Fibroblast of skin of left biceps (primary cell): ENCODE measurements at regions not wholly inside any gene's neighbourhood (a gene's known extent, or its start where the extent isn't known, plus 50 kb on each side); places are given as distances from the start of the nearest gene placed in this dataset.
"Not testable (repeated sequence)": the region's sequence is repeated elsewhere in the genome, so short reads cannot be mapped to it uniquely, and the experiment has no call there.

Experiments
- DNase-seq, 2 experiments: peaks; one replicate each; pipeline ENCODE4 v3.0.0-alpha.2; 2013; ENCODE audit warnings: low read depth in 2 of 2

DNA sequence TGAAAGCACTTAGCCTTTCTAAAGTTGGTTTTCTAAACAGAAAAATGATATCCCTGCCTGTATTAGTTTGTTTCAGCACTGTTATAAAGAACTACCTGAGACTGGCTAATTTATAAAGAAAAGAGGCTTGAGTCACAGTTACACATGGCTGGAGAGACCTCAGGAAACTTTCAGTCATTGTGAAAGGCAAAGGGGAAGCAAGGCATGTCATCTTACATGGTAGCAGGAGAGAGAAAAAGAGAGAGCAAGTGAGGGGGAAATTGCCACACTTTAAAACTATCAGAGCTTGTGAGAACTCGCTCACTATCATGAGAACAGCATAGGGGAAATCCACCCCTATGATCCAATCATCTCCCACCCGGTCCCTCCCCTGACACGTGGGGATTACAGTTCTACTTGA lies 64.9 kb downstream of the FAM170A start:
- no peak for DNase-seq

DNA sequence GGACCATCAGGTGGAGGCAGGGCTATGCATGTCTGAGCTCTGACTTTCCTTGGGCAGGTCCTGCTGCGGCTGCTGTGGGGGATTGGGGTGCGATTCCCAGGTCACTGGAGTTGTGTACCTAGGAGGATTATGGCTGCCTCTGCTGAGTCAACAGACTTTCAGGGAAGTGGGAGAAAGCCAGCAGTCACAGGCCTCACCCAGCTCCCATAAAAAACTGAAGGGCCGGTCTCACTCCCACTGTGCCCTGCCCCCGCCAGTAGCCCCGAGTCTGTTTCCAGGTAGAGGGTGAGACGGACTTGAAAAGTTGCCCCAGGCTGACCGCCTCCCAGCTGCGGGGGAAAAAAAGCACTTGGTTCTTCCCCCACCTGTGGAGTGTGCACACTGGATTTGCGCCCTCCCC lies 76.7 kb downstream of the FAM170A start:
- no peak for DNase-seq

DNA sequence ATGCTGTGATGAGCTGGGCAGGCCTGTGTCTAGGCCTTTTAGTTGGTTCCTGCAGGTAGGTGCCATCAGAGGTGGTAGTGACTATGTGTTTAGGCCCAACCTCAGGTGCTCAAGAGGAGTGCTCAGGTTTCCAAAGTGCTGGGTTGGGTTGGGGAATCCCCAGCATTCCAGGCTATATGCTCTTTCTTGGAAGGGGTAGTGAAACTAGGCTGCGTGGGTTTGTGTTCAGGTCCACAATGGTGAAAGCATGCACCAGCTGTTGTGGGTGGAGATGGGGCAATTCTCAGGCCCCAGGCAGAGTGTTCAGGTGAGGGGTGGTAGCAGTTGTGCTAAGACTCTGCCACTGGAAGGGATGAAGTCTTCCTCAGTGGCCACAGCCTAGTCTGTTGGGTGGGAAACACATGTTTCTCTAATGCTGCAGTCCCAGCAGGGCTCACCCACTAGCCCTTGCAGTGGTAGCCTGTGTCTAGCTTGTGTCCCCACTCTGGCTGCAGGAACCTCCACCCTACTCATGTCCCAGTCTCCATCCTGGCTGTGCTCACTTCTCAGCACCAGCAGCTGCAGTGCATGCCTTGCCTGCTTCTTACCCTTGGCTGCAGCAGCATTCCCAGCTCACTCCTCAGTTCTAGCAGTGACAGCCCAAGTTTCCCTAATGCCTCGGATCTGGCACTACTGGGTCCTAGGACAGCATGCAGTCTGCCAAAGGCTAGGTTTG lies 78.9 kb downstream of the FAM170A start:
- no peak for DNase-seq

DNA sequence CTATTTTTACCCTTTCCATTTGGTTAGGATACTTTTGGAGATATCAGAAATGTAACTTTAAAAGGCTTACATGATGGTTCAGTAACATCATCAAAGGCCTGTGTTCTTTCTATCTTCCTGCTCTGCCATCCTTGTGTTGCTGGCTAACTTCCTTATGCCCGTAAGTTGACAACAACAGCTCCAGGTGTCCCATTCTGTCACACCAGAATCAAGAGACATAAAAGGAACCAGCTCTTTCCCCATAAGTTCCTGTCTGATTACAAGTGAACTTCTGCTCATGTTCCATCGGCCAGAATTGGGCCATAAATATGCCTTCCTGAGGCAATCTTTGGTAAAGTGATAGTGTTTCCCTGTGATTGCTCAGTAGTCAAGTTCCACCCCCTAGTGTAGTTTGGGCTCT lies 92.4 kb downstream of the FAM170A start:
- DNase-seq, result no peak

DNA sequence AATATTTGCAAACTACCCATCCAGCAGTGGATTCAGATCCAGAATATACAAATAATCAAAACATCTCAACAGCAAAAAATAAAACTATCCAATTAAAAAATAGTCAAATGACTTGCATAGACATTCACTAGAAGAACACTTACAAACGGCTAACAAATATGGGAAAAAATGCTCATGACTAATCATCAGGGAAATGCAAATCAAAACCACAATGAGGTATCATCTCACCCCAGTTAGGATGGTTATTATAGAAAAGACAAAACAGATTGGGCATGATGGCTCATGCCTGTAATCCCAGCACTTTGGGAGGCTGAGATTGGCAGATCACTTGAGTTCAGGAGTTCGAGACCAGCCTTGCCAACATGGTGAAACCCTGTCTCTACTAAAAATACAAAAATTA lies 95.9 kb downstream of the FAM170A start:
- DNase-seq, result not testable (repeated sequence)

DNA sequence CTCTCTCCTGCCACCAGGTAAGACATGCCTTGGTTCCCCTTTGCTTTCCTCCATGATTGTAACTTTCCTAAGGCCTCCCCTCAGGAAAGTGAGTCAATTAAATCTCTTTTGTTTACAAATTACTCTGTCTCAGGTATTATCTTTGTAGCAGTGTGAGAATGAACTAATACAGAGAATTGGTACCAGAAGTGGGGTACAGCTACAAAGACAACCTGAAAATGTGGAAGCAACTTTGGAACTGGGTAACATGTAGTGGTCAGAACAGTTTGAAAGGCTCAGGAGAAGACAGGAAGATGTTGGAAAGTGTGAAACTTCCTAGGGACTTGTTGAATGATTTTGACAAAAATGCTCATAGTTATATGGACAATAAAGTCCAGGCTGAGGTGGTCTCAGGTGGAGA lies 97.2 kb downstream of the FAM170A start:
- DNase-seq, result no peak

DNA sequence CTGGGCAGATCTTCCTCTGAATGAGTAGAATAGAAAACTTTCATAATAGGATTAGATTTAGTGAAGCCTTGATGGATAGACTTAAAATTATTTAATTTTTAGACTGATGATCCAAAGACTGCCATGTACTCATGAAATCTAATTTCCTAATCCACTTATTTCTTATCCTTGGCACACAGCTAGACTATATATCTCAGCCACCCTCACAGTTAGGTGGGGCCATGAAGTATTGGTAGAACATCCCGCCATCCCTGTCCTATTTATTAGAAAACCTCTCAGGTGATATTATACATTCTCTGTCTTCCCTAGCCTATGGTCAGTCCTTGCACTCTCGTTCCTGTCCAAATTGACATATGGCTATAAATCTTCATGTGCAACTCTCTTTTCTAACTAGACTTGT lies 110.9 kb downstream of the FAM170A start:
- no peak for DNase-seq

DNA sequence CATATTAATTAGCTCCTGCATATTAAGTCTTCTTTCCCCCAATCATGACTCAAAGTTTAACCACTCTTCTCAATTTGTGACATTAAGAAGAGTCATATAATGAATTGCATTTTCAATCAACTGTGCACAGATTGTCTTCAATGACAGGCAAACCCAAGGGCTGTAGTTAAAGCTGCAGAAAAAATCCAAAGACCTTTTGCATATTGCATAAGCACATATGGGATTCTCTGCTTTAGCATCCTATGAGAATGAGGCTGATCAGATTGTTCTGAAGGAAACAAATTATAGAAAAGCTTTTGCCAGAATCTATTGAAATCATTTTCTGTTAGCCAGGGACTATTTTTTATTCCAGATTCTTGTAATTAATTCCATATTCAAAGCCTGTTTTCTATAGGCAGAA lies 112.3 kb downstream of the FAM170A start:
- no peak for DNase-seq

DNA sequence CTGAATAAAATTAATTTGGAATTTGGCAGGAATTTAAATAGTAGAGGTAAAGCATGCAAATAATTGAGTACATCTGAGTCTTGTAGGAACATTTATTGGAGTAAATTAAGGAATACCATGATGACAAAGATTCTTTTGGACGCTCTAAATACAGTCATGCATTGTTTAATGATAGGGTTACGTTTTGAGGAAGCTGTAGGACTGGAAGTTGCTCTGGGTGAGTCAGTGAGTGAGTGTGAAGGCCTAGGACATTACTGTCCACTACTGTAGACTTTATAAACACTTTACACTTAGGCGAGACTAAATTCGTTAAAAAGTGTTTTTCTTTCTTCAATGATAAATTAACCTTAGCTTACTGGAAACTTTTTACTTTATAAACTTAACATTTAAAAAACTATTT lies 113.0 kb downstream of the FAM170A start:
- no peak for DNase-seq

DNA sequence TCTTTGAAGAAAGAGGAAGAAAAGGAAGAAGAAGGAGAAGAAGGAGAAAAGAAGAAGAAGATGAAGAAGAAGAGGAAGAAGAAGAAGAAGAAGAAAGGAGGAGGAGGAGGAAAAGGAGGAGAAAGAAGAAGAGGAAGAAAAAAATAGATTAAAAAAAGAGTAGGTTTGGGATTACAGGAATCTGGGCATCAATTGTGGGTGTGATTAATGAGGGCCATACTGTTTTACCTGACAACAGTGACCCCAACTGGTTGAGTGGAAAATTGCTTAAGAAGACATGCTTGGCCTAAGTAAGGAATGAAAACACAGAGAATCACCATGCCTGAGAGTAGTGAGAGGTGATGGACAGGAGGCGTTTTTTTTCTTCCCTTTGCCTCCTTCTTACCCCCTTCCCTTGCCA lies 114.6 kb downstream of the FAM170A start:
- DNase-seq, result no peak

DNA sequence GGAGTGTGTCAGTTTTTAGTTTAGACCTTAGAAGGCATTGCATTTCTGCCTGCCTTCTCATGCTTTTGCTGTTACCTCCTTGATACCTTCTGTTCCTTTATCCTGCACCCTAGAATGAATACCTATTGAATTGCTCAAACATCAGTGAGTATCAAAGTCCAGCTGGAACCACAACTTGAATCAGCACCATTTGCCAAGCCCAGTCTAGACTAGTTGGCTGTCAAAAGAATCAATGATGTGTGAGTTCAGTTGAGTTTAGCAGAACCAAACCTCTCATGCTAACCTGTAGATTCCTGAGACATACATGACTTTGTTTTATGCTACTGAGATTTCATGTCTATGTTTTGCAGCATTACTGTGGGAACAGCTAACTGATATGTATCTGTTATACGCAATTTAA lies 116.6 kb downstream of the FAM170A start:
- DNase-seq, result no peak

DNA sequence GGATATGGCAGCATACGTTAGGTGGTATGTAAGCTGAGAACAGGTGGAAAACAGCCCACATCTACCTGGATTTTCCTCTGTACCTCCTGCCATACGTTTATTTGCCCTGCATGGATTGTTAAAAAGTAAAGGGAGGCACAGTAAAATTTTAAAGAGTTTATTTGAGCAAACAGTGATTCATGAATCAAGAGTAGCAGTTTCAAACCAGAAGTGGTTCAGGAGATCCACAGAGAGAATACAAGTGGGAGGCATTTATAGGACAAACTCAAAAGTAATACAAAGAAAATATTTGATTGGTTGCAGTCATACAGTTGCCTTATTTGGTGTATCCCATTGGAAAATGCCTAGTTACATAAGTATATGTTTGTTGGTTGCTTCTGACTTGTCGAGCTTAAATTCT lies 117.6 kb downstream of the FAM170A start:
- no peak for DNase-seq

DNA sequence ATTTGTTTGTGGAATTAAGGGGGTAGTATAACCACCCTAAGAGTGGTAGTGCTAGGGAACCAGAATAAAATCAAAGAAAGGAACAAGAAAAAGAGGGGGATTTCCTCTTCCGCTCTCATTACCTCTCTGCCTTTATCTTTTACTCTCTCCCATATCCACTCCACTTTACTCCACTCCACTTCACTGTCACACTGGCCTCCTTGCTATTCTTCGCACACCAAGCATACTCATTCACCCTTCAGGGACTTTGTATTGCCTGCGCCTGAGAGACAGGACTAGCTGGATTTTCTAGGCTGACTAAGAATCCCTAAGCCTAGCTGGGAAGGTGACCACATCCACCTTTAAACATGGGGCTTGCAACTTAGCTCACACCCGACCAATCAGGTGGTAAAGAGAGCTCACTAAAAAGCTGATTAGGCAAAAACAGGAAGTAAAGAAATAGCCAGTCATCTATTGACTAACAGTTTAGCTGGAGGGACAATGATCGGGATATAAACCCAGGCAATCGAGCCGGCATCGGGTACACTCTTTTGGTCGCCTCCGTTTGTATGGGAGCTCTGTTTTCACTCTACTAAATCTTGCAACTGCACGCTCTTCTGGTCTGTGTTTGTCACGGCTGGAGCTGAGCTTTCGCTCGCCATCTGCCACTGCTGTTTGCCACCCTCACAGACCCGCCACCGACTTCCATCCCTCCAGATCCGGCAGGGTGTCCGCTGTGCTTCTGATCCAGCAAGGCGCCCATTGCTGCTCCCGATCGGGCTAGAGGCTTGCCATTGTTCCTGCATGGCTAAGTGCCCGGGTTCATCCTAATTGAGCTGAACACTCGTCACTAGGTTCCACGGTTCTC lies 121.8 kb downstream of the FAM170A start:
- DNase-seq, result no peak

DNA sequence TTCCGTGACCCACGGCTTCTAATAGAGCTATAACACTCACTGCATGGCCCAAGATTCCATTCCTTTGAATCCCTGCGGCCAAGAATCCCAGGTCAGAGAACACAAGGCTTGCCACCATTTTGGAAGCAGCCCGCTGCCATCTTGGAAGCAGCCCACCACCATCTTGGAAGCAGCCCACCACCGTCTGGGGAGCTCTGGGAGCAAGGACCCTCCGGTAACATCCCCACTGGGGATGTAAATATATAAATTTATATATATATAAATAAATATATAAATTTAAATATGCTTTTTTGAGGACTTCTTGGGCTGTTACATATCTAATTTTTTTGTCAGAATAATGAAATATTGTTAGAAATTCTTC lies 122.4 kb downstream of the FAM170A start:
- DNase-seq, result no peak

DNA sequence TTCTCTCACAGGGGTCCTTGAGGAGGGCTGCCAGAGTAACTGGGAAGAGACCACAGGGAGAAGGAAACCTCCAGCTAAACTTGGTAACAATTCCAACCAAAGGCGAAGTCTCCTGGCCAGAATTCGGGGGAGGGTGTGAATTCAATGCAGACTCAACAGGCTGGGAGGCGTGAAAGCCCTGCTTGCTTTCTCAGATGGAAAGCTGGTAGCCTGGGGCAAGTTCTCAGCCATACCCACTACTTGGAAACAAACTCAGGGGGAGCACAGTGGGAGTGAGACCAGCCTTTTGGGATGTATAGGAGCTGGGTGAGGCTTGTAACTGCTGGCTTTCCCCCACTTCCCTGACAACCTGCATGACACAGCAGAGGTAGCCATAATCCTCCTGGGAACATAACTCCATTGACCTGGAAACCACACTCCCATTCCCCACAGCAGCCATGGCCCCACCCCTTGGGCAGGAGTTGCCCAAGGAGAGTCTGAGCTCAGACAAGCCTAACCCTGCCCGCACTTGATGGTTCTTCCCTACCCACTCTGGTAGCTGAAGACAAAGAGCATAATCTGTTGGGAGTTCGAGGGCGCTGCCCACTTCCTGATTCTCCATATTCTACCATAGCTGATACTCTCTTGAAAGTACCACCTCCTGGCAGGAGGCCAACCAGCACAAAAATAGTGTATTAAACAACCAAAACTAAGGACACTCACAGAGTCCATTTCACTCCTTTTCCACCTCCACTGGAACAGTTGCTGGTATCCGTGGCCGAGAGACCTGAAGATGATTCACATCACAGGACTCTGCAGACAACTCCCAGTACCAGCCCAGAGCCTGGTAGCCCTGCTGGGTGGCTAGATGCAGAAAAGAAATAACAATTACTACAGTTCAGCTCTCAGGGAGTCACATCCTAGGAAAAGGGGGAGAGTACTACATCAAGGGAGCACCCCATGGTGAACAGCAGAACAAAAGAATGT lies 123.8 kb downstream of the FAM170A start:
- DNase-seq, result no peak

DNA sequence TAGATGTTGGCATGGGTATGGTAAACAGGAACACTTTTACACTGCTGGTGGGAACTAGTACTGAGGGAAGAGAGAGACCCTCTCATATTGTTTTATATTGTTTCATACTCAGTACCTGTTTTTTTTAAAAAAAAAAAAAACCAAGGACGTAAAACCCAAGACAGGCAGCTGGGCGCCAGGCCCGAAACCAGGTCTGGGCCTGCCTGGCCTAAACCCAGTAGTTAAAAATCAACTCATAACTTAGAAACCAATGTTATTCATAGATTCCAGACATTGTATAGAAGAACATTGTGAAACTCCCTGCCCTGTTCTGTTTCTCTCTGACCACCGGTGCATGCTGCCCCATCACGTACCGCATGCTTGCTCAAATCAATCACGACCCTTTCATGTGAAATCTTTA lies 125.5 kb downstream of the FAM170A start:
- DNase-seq, result not testable (repeated sequence)

DNA sequence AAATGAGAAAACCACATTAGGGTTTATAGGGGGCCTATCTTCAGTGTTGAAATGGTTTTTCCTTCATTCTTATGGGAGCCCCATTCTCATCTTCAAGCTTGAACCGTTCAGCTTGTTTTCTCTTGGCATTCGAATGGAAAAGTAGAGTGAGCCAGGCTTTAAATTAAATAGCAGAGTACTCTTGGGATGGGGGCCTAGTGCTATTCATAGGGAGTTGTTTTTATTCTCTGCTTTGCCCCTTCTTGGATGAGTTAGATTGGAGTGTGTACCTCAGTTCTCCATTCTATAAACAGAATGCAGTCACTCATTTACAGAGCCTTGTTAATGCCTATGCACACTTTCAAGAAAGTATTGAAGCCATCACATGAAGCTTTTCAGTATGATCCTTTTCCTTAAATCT lies 127.9 kb downstream of the FAM170A start:
- no peak for DNase-seq

DNA sequence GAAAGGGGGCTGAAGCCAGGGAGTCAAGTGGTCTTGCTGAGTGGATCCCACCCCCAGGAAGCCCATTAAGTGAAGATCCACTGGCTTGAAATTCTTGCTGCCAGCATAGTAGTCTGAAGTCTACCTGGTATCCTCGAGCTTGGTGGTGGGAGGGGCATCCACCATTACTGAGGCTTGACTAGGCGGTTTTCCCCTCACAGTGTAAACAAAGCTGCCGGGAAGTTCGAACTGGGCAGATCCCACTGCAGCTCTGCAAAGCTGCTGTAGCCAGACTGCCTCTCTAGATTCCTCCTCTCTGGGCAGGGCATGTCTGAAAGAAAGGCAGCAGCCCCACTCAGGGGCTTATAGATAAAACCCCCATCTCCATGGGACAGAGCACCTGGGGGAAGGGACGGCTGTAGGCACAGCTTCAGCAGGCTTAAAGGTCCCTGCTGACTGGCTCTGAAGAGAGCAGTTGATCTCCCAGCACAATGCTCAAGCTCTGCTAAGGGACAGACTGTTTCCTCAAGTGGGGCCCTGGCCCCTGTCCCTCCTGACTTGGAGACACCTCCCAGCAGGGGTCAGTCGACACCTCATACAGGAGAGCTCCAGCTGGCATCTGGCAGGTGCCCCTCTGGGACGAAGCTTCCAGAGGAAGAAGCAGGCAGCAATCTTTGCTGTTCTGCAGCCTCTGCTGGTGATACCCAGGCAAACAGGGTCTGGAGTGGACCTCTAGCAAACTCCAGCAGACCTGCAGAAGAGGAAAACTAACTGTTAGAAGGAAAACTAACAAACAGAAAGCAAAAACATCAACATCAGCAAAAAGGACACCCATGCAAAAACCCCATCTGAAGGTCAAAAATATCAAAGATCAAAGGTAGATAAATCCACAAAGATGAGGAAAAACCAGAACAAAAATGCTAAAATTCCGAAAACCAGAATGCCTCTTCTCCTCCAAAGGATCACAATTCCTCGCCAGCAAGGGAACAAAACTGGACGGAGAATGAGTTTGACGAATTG lies 140.6 kb downstream of the FAM170A start:
- not testable (repeated sequence) for DNase-seq

DNA sequence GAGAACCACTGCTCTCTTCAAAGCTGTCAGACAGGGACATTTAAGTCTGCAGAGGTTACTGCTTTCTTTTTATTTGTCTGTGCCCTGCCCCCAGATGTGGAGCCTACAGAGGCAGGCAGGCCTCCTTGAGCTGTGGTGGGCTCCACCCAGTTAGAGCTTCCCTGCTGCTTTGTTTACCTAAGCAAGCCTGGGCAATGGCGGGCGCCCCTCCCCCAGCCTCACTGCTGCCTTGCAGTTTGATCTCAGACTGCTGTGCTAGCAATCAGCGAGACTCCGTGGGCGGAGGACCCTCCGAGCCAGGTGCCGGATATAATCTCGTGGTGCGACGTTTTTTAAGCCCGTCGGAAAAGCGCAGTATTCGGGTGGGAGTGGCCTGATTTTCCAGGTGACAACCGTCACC lies 150.8 kb downstream of the FAM170A start:
- not testable (repeated sequence) for DNase-seq

DNA sequence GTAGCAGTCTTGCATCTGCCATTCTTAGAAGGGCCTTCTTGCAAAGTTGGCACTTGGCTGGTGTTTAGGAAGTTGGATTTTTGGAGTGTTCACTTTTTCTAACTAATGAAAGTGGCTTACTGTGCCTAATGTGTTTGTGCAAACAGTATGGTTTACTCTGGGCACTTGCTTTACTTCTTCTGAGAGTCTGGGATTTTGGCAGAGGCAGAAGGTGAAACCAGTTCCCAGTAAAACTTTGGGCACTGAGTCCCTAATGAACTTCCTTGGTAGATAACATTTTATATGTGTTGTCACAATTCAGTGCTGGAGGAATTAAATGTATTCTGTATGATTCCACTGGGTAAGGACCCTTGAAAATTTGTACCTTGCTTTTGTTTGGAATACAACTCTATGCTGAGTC lies 155.7 kb downstream of the FAM170A start:
- DNase-seq, result no peak
